Common myeloid progenitor, CD34-positive (primary cell): ENCODE measurements at regions not wholly inside any gene's neighbourhood (a gene's known extent, or its start where the extent isn't known, plus 50 kb on each side); places are given as distances from the start of the nearest gene placed in this dataset.

Experiments used
- CTCF ChIA-PET: fragments of 350-600 bp; sonication (Branson Sonifier 250); formaldehyde crosslinking; loops from one replicate; lab custom pipeline; 2021; ENCODE audit warnings: antibody characterized with exemption; lab: Charles Lee
- POLR2A ChIA-PET: fragments of 350-600 bp; sonication (Branson Sonifier 250); formaldehyde crosslinking; loops from one replicate; lab custom pipeline; 2021; ENCODE audit warnings: antibody characterized with exemption; lab: Charles Lee
- DNase-seq, 3 donors: peaks; one replicate each; pipeline versions ENCODE4 v3.0.0 to v3.0.0-alpha.2; 2013
- H3K27ac ChIP-seq, 2 experiments: 1 replicate in 1 of 2; 2 replicates in 1 of 2; pipeline ENCODE4 v1.7.0; 2013; ENCODE audit warnings: inconsistent platforms in 2 of 2, low read length in 2 of 2, mild to moderate bottlenecking in 2 of 2, low read depth in 1 of 2, moderate library complexity in 1 of 2; ENCODE audit not compliant: severe bottlenecking in 2 of 2, insufficient read depth in 1 of 2, poor library complexity in 1 of 2
- H3K27me3 ChIP-seq, 5 experiments: replicated peaks in 2 of 5; 1 replicate in 3 of 5; 2 replicates in 2 of 5; pipeline versions ENCODE4 v1.6.1 to v1.7.0; 2013; ENCODE audit warnings: low read length in 4 of 5, mild to moderate bottlenecking in 2 of 5, moderate library complexity in 2 of 5, inconsistent platforms in 1 of 5; ENCODE audit not compliant: insufficient read depth in 5 of 5, control insufficient read depth in 4 of 5
- H3K36me3 ChIP-seq, 4 experiments: 1 replicate in 2 of 4; 2 replicates in 2 of 4; pipeline versions ENCODE4 v1.6.1 to v1.7.0; 2013; ENCODE audit warnings: low read length in 3 of 4, control low read depth in 1 of 4, mild to moderate bottlenecking in 1 of 4; ENCODE audit not compliant: control insufficient read depth in 4 of 4, insufficient read depth in 4 of 4
- H3K4me1 ChIP-seq, 4 experiments: 1 replicate in 3 of 4; 2 replicates in 1 of 4; pipeline versions ENCODE4 v1.6.1 to v1.7.1; 2013; ENCODE audit warnings: low read length in 3 of 4, mild to moderate bottlenecking in 3 of 4, control low read depth in 1 of 4, inconsistent platforms in 1 of 4, moderate library complexity in 1 of 4; ENCODE audit not compliant: control insufficient read depth in 4 of 4, insufficient read depth in 4 of 4; ENCODE audit errors: control extremely low read depth in 1 of 4
- H3K4me3 ChIP-seq, 7 experiments: 1 replicate in 4 of 7; 2 replicates in 3 of 7; pipeline versions ENCODE4 v1.5.1 to v1.7.0; 2013; ENCODE audit warnings: mild to moderate bottlenecking in 7 of 7, low read length in 6 of 7, moderate library complexity in 6 of 7, inconsistent platforms in 2 of 7, low read depth in 2 of 7, control low read depth in 1 of 7; ENCODE audit not compliant: insufficient read depth in 4 of 7, control insufficient read depth in 1 of 7; ENCODE audit errors: extremely low read depth in 1 of 7
- H3K9me3 ChIP-seq, 5 experiments: 1 replicate in 4 of 5; 2 replicates in 1 of 5; pipeline versions ENCODE4 v1.6.1 to v1.7.1; 2013; ENCODE audit warnings: low read length in 4 of 5, mild to moderate bottlenecking in 2 of 5, inconsistent platforms in 1 of 5, low read depth in 1 of 5, moderate library complexity in 1 of 5; ENCODE audit not compliant: control insufficient read depth in 4 of 5, insufficient read depth in 2 of 5; ENCODE audit errors: control extremely low read depth in 1 of 5
- WGBS: methylation state at CpG from one replicate; pipeline ENCODE4 v1.1.5; 2013; ENCODE audit not compliant: insufficient coverage; 5-methylcytosine and 5-hydroxymethylcytosine counted together

- Histone ChIP-seq H3K27me3 (no peaks in the 10 kb centered on the region), H3K9me3 (no peaks in the 10 kb centered on the region), H3K36me3 (no peaks in the 10 kb centered on the region), H3K27ac (no peak overlapping the region), H3K4me1 (no peaks in the 10 kb centered on the region), H3K4me3 (no peak overlapping the region)
- ChIA-PET CTCF (no interaction called here), POLR2A (no interaction called here)
- WGBS: 98% methylated on average over 5 of the region's 6 CpGs
- no peak for DNase-seq
Measured at GRCh38 chr13:103516015-103516795, 450.0 kb upstream of the SLC10A2 start.

GRCh38 chr13:103515410-103515809 lies 449.2 kb upstream of the SLC10A2 start:
- Histone ChIP-seq H3K27ac (no peak overlapping the region), H3K9me3 (no peaks in the 10 kb centered on the region), H3K4me1 (no peaks in the 10 kb centered on the region), H3K27me3 (no peaks in the 10 kb centered on the region), H3K4me3 (no peak overlapping the region), H3K36me3 (no peaks in the 10 kb centered on the region)
- CTCF ChIA-PET: no interaction called here
- DNase-seq: no peak
- POLR2A ChIA-PET: no interaction called here
- 100% methylated on average over 1 of the region's 3 CpGs for WGBS

- H3K9me3 ChIP-seq: no peaks in the 10 kb centered on the region
- POLR2A ChIA-PET: no interaction called here
- DNase-seq: no peak
- 74% methylated on average over 2 of the region's 2 CpGs for WGBS
- no peaks in the 10 kb centered on the region for H3K36me3 ChIP-seq
- CTCF ChIA-PET: no interaction called here
- H3K27ac ChIP-seq: no peak overlapping the region
- no peaks in the 10 kb centered on the region for H3K4me1 ChIP-seq
- no peaks in the 10 kb centered on the region for H3K27me3 ChIP-seq
- H3K4me3 ChIP-seq: no peak overlapping the region
Measured at GRCh38 chr13:103514619-103515018, 448.4 kb upstream of the SLC10A2 start.

GRCh38 chr13:103514188-103514587 lies 448.0 kb upstream of the SLC10A2 start:
- CTCF ChIA-PET: no interaction called here
- H3K36me3 ChIP-seq: no peaks in the 10 kb centered on the region
- no peak overlapping the region for H3K4me3 ChIP-seq
- WGBS: no CpG with 5 or more reads among the region's 1 CpG
- DNase-seq: no peak
- no peaks in the 10 kb centered on the region for H3K4me1 ChIP-seq
- H3K27me3 ChIP-seq: no peaks in the 10 kb centered on the region
- POLR2A ChIA-PET: no interaction called here
- no peak overlapping the region for H3K27ac ChIP-seq
- H3K9me3 ChIP-seq: no peaks in the 10 kb centered on the region

- WGBS: 97% methylated on average over 12 of the region's 13 CpGs
- no peak overlapping the region for H3K27ac ChIP-seq
- H3K27me3 ChIP-seq: no peaks in the 10 kb centered on the region
- H3K4me1 ChIP-seq: no peaks in the 10 kb centered on the region
- no peak for DNase-seq
- H3K9me3 ChIP-seq: peaks cover 0 to 3% (median 0%) of the 10 kb centered on the region in 5 experiments
- ChIA-PET POLR2A (no interaction called here), CTCF (no interaction called here)
- H3K4me3 ChIP-seq: no peak overlapping the region
- no peaks in the 10 kb centered on the region for H3K36me3 ChIP-seq
Measured at GRCh38 chr13:103510007-103510535, 443.9 kb upstream of the SLC10A2 start.

- H3K9me3 ChIP-seq: peaks cover 0 to 7% (median 0%) of the 10 kb centered on the region in 5 experiments
- ChIA-PET CTCF (no interaction called here), POLR2A (no interaction called here)
- DNase-seq: no peak
- no peaks in the 10 kb centered on the region for H3K36me3 ChIP-seq
- H3K27me3 ChIP-seq: no peaks in the 10 kb centered on the region
- 82% methylated on average over 1 of the region's 1 CpG for WGBS
- no peaks in the 10 kb centered on the region for H3K4me1 ChIP-seq
- no peak overlapping the region for H3K27ac ChIP-seq
- H3K4me3 ChIP-seq: no peak overlapping the region
Measured at GRCh38 chr13:103497404-103497803, 431.2 kb upstream of the SLC10A2 start.

GRCh38 chr13:103487841-103488240 lies 421.6 kb upstream of the SLC10A2 start:
- DNase-seq: peak in 2 of 3 donors; percentile 10 to 62
- H3K27me3 ChIP-seq: no peaks in the 10 kb centered on the region
- CTCF ChIA-PET: no interaction called here
- no peaks in the 10 kb centered on the region for H3K9me3 ChIP-seq
- 0% methylated on average over 1 of the region's 2 CpGs for WGBS
- H3K4me1 ChIP-seq: peaks cover 0 to 7% (median 0%) of the 10 kb centered on the region in 4 experiments
- no peak overlapping the region for H3K4me3 ChIP-seq
- POLR2A ChIA-PET: no interaction called here
- no peaks in the 10 kb centered on the region for H3K36me3 ChIP-seq
- H3K27ac ChIP-seq: no peak overlapping the region
